GM19452 (cell line): ENCODE measurements at regions not wholly inside any gene's neighbourhood (a gene's known extent, or its start where the extent isn't known, plus 50 kb on each side); places are given as distances from the start of the nearest gene placed in this dataset.
"Not testable (repeated sequence)": the region's sequence is repeated elsewhere in the genome, so short reads cannot be mapped to it uniquely, and the experiment has no call there.

Source experiments
- ATAC-seq: cut with Tn5 transposase; IDR thresholded peaks from one replicate; pipeline ENCODE4 v1.9.1; 2021; ENCODE audit not compliant: unreplicated experiment

DNA sequence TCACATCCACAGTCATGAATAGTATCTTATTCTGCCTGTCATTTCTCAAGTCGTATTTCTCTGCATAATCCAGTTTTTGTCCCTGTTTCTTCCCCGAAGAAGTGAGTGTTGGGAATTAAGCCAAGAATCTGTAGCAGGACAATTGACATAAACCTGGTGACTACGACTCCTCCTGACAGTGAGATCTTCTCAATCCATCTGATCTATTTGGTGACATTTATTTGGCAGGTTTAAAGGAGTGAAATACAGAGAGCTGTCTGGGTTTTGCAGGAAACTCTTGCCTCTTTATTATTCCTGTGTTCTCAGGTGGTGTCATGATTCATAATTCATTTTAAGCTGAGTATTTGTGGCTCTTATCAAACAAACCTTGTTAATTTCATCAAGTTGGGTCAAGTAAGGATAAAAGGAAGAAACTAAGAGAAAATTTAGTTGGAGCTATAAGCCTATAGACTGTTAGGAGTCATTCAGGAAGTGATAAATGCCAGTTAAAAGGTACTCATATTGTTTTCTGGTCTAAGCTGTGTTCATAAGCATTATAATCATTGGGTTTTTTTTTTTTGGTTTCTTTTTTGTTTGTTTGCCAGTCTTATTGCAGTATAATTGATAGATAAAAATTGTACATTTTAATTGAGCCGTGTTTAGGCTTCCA lies 95.9 kb upstream of the PCSK1 start:
- no peak for ATAC-seq

DNA sequence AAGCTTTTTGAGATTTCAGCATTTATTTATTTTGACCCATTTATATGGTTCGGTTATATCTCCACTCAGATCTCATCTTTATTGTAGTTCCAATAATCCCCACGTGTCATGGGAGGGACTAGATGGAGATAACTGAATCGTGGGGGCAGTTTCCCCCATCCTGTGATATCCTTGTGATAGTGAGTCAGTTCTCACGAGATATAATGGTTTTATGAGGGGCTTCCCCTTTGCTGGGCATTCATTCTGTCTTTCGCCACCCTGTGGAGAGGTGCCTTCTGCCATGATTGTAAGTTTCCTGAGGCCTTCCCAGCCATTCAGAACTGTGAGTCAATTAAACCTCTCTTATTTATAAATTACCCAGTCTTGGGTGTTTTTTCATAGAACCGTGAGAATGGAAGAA lies 96.5 kb upstream of the PCSK1 start:
- ATAC-seq: no peak

DNA sequence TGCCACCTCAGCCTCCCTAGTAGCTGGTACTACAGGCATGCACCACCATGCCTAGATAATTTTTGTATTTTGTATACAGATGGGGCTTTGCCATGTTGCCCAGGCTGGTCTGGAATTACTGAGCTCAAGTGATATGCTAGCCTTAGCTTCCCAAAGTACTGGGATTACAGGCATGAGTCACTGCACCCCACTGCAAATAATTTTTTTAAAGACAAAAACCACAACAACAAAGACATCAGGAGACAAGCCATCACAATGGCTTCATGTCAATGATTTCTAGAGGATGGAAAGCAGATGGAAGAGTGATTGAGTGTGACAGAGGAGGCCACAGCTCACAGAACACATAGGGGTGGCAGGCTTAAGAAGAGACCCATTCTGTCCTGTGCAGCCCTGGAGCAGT lies 97.9 kb upstream of the PCSK1 start:
- no peak for ATAC-seq

DNA sequence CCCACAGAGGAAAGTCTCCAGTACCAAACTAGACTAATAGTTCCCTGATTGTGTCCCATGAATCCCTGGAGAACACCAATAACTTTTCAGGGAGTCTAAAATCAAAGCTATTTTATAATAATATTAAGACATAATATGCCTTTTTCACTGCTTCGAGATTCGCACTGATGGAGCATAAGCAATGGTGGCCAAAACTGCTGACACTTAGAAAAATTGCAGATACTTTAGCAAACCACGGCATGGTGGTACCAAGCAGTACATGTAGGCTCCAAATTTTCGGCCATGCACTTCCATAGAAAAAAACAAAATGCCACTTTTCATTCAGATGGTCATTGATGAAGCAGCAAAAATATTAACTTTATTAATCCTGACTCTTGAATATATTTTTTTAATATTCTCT lies 100.3 kb upstream of the PCSK1 start:
- no peak for ATAC-seq

DNA sequence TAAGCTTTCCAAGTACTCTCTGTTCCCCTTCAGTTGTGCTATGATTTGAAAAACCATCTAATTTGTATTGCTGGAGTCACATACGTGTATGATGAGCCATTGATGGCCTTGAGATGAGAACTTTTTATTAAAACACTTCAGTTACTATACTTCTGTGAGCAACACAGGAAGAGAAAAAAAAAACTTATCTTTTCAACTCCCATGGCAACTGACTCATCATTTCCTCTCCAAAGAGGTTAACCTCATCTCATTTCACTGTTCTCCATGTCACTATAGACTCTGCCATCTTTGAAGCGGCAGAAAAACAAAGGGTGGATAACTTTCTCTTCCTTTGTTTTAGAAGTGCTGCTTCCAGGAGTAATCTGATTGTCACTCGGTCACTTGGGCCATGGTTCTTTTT lies 104.3 kb upstream of the PCSK1 start:
- no peak for ATAC-seq

DNA sequence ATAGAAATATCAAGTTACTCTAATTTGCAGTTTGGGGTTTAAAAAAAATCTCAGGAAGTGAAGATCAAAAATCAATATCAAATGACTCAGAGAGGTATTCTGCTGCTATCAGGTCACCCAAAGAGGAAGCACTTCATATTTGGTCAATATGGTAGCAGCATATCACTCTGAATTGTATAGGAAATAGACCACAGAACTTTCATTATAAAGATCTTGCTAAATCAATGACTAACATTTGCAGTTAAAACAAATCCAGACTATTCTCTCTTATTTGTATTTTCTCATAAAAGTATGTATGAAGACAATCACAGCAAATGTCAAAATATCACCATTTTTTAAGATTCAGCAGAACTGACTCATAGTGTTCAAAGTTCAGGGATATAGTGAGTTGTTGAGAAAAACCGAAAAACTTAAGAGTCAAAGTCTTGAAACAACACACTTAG lies 105.8 kb upstream of the PCSK1 start:
- no peak for ATAC-seq

- ATAC-seq: no peak
Measured at GRCh38 chr5:96546120-96546519, 113.1 kb upstream of the PCSK1 start.

- no peak for ATAC-seq
Measured at GRCh38 chr5:96547486-96547885, 114.4 kb upstream of the PCSK1 start.

GRCh38 chr5:96548905-96549304 lies 113.3 kb upstream of the CAST start:
- no peak for ATAC-seq

GRCh38 chr5:96560857-96561256 lies 101.3 kb upstream of the CAST start:
- not testable (repeated sequence) for ATAC-seq

DNA sequence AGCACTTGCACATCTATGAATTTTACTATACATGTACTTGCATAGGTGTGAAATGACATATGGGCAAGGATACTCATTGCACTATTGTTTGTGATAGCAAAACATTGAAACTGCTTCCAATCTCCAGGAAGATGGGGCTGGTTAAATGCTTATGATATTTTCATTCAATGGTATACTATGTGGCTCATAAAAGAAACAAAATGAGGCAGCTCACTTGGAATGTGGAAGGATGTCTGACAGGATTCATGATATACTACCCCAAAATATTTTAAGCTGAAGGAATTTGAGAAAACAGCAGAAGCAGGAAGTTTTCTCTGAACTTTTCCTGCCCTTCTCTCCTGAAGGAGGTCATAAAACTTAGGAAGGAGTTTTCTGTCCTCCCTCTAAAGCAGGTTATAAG lies 99.6 kb upstream of the CAST start:
- no peak for ATAC-seq

DNA sequence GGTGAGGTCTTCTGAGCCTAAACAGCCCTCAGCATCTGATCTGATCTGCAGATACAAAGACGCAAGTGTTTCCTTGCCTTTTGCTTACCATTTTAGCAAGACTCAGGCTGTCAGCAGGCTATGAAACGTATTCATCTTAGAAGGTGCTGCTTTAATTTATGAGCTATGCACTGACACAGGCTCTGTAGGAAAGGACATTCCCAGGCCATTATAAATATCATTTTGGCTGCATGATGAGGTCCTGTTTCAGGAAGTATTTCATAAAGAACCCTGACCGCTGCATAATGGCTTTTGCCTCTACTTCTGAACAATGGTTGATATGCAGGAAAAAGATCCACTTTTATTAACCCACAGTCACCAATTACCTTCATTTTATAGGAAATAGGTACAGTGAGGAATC lies 98.4 kb upstream of the CAST start:
- no peak for ATAC-seq

GRCh38 chr5:96565582-96566265 lies 96.5 kb upstream of the CAST start:
- ATAC-seq: peak; percentile 71

DNA sequence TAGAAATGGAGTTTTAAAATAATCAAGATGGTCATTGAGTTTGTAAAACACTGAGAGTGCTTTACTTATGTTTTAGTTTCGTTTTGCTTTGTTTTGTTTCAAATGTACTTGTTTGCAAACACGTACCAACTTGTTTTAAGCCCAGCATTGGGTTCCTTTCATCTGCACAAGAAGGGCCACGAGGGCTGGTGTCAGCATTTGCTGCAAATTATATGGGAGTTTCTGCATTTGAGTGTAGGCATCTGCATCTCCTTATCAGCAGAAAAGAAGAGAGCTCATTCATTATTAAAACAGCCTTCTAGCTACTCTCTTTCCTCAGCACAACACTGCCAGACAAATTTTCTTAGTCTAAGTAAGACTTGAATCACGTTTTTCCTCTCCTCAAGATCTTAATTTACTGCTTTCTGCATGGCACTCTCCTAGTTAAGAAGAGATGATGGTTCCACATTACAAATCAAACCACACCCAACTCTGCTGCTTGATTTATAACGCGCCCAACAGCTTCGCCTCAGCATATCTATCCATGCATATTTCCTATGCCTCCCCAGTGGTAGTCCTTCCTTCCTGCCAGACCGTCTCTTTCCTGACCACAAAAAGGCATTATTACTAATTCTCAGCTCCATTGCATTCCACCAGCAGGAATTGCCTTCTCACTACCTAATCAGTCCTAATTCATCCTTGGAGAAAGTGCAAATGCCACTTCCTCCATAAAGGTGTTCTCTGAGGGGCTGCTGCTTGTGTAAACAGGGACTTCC lies 95.2 kb upstream of the CAST start:
- no peak for ATAC-seq

GRCh38 chr5:96569332-96569731 lies 92.8 kb upstream of the CAST start:
- ATAC-seq: no peak

GRCh38 chr5:96569770-96570169 lies 92.4 kb upstream of the CAST start:
- ATAC-seq: no peak

DNA sequence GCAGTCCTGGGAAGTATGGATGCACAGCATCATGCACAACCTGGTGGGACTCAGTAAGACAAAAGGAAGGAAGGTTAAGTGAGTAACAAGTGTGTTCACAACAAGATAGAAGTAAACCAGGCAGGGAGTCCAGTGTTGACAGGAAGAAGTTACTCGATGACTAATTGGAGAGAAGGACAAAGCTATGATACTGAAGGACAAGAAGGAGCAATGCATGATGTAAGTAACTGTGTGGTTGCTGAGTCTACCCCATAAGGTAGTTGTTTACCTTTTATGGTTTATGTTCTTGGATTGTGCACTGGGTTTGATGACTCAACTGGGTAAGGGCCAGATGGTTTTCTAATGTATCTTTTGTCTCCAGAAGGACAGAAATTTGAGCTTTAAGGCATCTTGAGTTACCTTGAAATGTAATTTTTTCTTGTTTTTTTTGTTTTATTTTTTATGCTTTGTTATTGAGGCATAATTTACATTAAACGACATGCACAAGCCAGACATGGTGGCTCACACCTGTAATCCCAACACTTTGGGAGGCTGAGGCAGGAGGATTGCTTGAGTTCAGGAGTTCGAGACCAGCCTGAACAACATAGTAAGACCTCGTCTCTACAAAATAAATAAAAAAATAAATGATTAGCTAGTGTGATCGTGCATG lies 89.2 kb upstream of the CAST start:
- ATAC-seq: no peak

DNA sequence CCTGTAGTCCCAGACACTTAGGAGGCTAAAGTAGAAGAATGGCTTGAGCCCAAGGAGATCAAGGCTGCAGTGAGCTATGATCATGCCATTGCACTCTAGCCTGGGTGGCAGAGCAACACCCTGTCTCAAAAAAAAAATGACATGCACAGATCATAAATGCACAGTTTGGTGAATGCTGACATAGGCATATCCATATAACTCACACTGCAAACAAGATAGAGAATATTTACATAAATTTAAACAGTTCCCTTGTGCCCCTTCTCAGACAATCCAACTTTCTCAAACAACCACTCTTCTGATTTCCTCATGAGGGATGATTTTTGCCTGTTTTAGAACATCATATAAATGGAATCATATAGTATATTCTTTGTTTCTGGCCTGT lies 88.7 kb upstream of the CAST start:
- no peak for ATAC-seq

- no peak for ATAC-seq
Measured at GRCh38 chr5:96576876-96577275, 85.3 kb upstream of the CAST start.

DNA sequence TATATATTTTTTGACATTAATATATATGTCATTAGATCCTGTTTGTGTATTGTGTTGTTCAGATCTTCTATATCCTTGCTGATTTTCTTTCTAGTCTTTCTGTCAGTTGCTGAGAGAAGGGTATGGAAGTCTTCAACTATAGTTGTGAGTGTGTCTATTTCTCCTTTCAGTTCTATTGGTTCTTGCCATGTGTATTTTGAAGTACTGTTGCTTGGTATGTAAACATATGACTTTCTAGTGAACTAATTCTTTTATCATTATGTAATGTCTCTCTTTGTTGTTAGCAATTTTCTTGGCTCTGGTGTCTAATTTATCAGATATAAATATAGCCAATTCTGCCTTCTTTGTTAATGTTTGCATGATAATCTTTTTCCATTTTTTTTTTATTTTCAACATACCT lies 84.3 kb upstream of the CAST start:
- ATAC-seq: no peak

- ATAC-seq: no peak
Measured at GRCh38 chr5:96579711-96580110, 82.5 kb upstream of the CAST start.

DNA sequence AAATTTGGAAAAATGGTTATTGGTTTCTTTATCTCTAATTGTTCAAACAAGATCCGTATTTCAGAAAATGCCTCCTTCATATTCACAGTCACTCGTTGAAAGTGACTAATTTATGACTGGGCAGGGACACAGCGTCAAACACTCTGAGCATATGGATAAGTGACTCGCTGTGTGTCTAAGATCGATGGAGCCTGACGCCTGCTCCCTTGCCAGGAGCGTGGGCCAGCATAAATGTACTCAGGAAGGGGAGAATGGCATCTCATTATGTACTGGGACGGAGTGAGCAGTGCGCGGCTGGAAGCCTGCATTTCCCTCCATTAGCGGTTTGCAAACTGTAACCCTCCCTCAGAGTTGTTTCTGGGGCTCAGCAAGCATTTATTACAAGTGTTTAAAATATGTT lies 79.8 kb upstream of the CAST start:
- no peak for ATAC-seq
